Head of caudate nucleus (tissue), 42 donors: ENCODE measurements at regions not wholly inside any gene's neighbourhood (a gene's known extent, or its start where the extent isn't known, plus 50 kb on each side); places are given as distances from the start of the nearest gene placed in this dataset.

Experiments
- DNase-seq, 42 donors: peaks; one replicate each; pipeline versions ENCODE4 v3.0.0 to v3.0.0-alpha.2; 2020 to 2021; ENCODE audit warnings: mixed read lengths in 7 of 42
- intact Hi-C: fragments of 100-400 bp; cut with DNase I; formaldehyde crosslinking; loops from one replicate; pipeline ENCODE4 v1.15.0; 2022

- intact Hi-C loops = no loop called here
- peak in 3 of 42 donors; percentile 3 to 11 (median 7) for DNase-seq
Measured at GRCh38 chr7:155360495-155361345, 63.0 kb downstream of the INSIG1 start.

GRCh38 chr7:155361346-155361680 lies 63.6 kb downstream of the INSIG1 start:
- DNase-seq = peak in 2 of 42 donors; percentile 9 to 24
- intact Hi-C loops = no loop called here

GRCh38 chr7:155361947-155362346 lies 64.3 kb downstream of the INSIG1 start:
- intact Hi-C loops = no loop called here
- peak in 2 of 42 donors; percentile 6 to 19 for DNase-seq

GRCh38 chr7:155362380-155363145 lies 64.9 kb downstream of the INSIG1 start:
- intact Hi-C loops = no loop called here
- peak in 1 of 42 donors; percentile 6 for DNase-seq

GRCh38 chr7:155363146-155363539 lies 65.5 kb downstream of the INSIG1 start:
- peak in 1 of 42 donors; percentile 9 for DNase-seq
- intact Hi-C loops = no loop called here

GRCh38 chr7:155363852-155364600 lies 66.3 kb downstream of the INSIG1 start:
- intact Hi-C loops = no loop called here
- peak in 2 of 42 donors; percentile 0 to 1 for DNase-seq

- intact Hi-C loops = no loop called here
- DNase-seq = peak in 1 of 42 donors; percentile 9
Measured at GRCh38 chr7:155365146-155365874, 67.6 kb downstream of the INSIG1 start.

- intact Hi-C loops = no loop called here
- DNase-seq = peak in 1 of 42 donors; percentile 8
Measured at GRCh38 chr7:155368894-155369600, 71.4 kb downstream of the INSIG1 start.

GRCh38 chr7:155369766-155370165 lies 72.1 kb downstream of the INSIG1 start:
- intact Hi-C loops = no loop called here
- peak in 1 of 42 donors; percentile 1 for DNase-seq

- intact Hi-C loops = no loop called here
- DNase-seq = peak in 1 of 42 donors; percentile 7
Measured at GRCh38 chr7:155371331-155371883, 73.7 kb downstream of the INSIG1 start.

- DNase-seq = no peak
- intact Hi-C loops = no loop called here
Measured at GRCh38 chr7:155371884-155372781, 74.5 kb downstream of the INSIG1 start.

- intact Hi-C loops = no loop called here
- no peak for DNase-seq
Measured at GRCh38 chr7:155372782-155373358, 75.2 kb downstream of the INSIG1 start.

- DNase-seq = no peak
- intact Hi-C loops = no loop called here
Measured at GRCh38 chr7:155373359-155374273, 75.9 kb downstream of the INSIG1 start.

- no peak for DNase-seq
- intact Hi-C loops = no loop called here
Measured at GRCh38 chr7:155374276-155375252, 76.9 kb downstream of the INSIG1 start.
